SH-SY5Y (cell line): ENCODE measurements at regions not wholly inside any gene's neighbourhood (a gene's known extent, or its start where the extent isn't known, plus 50 kb on each side); places are given as distances from the start of the nearest gene placed in this dataset.

Experiments used
- GATA2 ChIP-seq: IDR thresholded peaks from 2 replicates; pipeline ENCODE4 v1.6.1; 2011; ENCODE audit warnings: mild to moderate bottlenecking, low read depth, low read length
- GATA3 ChIP-seq: IDR thresholded peaks from 2 replicates; pipeline ENCODE4 v1.6.1; 2011; ENCODE audit warnings: low read depth, mild to moderate bottlenecking, low read length, moderate library complexity

- TF ChIP-seq GATA2 (no peak), GATA3 (no peak)
Measured at GRCh38 chr4:44928785-44929184, 202.4 kb upstream of the GNPDA2 start.
